GM10266 (cell line): ENCODE measurements at regions not wholly inside any gene's neighbourhood (a gene's known extent, or its start where the extent isn't known, plus 50 kb on each side); places are given as distances from the start of the nearest gene placed in this dataset.

Source experiments
- DNase-seq: peaks from one replicate; pipeline ENCODE4 v3.0.0; 2012; ENCODE audit errors: extremely low spot score
- TF ChIP-seq, protein P1 (sequence below): IDR thresholded peaks from 2 replicates; pipeline ENCODE4 v1.5.1; 2012; ENCODE audit warnings: mild to moderate bottlenecking, low read depth; ENCODE audit not compliant: control insufficient read depth, insufficient read depth; ENCODE audit errors: missing control alignments

DNA sequence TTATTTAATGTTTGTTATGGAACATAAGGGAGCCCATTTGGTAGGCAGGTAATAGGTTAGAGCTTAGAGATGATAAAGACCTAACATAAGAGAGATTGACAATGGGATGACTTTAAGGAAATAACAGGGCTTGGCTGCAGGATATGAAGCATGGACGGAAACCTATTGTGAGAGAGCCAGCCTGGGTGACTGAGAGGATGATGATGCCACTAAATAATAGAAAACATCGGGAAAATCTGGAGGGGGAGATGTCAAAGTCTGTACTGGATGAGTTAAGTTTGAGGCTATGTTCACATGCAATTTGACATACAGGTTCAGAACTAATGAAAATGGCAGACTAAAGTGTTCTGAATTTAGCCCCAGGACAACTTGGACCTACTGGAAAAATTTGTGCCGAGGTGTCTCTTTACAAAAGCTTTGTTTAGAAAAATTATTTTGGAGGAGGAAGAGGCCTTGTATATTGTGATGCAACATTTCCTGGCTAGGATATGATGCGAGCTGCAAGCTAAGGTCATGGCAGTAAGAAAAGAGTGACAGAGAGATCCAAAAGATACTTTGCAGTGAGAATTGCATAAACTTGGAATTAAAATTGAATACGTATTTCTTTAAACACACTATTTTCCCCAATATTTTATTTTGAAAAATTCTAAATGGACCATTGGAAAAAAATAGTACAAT lies 339.3 kb upstream of the PLET1 start:
- TF ChIP-seq, protein P1, sequence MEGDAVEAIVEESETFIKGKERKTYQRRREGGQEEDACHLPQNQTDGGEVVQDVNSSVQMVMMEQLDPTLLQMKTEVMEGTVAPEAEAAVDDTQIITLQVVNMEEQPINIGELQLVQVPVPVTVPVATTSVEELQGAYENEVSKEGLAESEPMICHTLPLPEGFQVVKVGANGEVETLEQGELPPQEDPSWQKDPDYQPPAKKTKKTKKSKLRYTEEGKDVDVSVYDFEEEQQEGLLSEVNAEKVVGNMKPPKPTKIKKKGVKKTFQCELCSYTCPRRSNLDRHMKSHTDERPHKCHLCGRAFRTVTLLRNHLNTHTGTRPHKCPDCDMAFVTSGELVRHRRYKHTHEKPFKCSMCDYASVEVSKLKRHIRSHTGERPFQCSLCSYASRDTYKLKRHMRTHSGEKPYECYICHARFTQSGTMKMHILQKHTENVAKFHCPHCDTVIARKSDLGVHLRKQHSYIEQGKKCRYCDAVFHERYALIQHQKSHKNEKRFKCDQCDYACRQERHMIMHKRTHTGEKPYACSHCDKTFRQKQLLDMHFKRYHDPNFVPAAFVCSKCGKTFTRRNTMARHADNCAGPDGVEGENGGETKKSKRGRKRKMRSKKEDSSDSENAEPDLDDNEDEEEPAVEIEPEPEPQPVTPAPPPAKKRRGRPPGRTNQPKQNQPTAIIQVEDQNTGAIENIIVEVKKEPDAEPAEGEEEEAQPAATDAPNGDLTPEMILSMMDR: no peak
- DNase-seq: no peak

DNA sequence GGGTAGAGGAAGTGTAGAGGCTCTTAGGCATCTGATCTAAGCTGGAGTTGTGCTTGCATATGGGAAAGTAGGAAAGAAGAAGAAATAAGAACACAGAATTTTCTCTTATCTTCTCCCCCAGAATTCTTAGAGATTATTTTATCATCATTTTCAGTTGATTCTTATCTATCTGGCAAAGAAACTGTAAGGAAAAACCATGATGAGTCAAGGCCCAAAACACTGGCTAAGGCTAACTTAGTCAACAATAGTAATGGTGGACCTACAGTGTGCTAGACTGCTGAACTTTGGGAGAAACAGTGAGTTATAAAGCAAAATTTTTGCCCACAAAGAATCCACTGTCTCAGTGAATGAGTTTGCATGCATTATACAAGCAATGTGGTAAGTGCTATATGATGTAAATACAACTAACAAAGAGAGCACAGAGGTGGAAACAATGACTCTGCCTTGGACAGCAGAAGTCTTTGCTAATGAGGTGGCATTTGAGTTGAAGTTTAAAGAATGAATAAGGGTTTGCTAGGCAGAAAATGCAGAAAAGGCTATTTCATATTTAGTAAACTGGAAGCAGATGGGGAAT lies 344.5 kb upstream of the PLET1 start:
- TF ChIP-seq, protein P1: no peak
- DNase-seq: no peak

- no peak for DNase-seq
- TF ChIP-seq, protein P1: no peak
Observed at GRCh38 chr11:112606656-112607055, 346.0 kb upstream of the PLET1 start.

- TF ChIP-seq, protein P1: no peak
- DNase-seq: no peak
Observed at GRCh38 chr11:112608509-112608908, 347.8 kb upstream of the PLET1 start.

DNA sequence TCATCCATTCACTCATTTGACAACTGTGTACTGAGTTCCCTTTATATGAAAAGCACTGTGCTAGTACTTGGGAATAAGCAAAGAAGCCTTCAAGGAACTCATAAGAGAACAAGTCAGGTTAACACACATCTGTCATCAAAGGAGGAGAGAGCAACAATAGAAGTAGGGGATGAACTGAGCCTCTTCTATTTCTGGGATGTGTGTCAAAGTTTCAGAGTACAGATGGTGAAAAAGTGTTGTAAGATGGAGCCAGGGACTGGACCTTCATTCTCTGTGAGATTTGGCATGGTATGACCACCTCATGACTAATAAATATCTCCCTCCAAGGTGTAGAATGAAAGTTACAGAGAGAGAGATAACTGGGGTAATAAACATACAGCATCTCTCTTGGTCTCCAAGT lies 349.8 kb upstream of the PLET1 start:
- no peak for DNase-seq
- TF ChIP-seq, protein P1: no peak

DNA sequence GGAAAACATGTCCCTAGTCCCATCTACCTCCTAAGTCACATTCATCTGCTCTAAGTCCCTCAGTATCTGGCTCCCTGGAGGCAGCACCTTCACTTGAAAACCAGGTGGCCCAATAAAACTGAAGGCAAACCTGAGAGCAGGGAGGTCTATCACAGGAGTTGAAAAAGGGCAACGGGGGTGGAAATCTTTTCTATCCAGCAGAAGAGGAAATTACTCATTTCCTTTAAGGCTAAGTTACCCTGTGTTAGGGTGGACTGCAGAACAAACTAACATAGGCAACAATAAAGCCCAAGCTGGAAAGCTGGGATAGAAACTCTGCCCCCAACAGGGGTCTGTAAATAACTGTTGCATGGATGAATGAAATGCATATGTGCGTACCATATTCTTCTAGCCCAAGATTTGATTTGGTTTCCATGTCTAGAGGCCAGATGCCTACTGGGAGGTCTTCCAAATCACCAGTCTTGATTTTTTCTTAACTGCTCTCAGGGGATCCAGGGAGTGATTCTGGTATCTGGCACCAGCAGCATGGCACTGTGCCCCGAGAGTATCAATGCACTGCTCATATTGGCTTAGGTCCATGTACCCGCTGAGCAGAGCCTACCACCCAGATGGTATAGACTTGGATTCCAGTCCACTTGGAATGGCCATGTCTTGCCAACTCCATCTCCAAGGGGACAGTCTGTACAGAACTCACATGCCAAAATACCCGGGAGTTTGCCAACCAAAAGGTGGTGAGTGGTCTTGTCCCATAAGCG lies 350.0 kb upstream of the NCAM1 start:
- TF ChIP-seq, protein P1: no peak

GRCh38 chr11:112611771-112612170 lies 349.4 kb upstream of the NCAM1 start:
- DNase-seq: no peak

More for the DNA sequence above, 350.0 kb upstream of the NCAM1 start:
- no peak for DNase-seq

More at GRCh38 chr11:112611771-112612170, 349.4 kb upstream of the NCAM1 start:
- TF ChIP-seq, protein P1: no peak
